Lung (tissue), 11 donors: ENCODE measurements at regions not wholly inside any gene's neighbourhood (a gene's known extent, or its start where the extent isn't known, plus 50 kb on each side); places are given as distances from the start of the nearest gene placed in this dataset.

ENCODE experiments used
- ATAC-seq: fragments of 200-7000 bp; cut with Tn5 transposase; one replicate; pipeline ENCODE4 v1.9.1; 2020; ENCODE audit warnings: moderate number of reproducible peaks; ENCODE audit not compliant: insufficient read depth, low FRiP score
- DNase-seq, 3 donors: peaks; one replicate each; pipeline ENCODE4 v3.0.0-alpha.2; 2013 to 2017
- H3K27ac ChIP-seq, 2 donors: one replicate each; pipeline ENCODE4 v1.5.1; 2013; ENCODE audit warnings: mild to moderate bottlenecking in 2 of 2, moderate library complexity in 2 of 2, control low read depth in 1 of 2, inconsistent platforms in 1 of 2, low read depth in 1 of 2, low read length in 1 of 2
- H3K27me3 ChIP-seq, 3 donors: one replicate each; pipeline ENCODE4 v1.5.1; 2013; ENCODE audit warnings: low read length in 2 of 3; ENCODE audit not compliant: control insufficient read depth in 3 of 3, insufficient read depth in 3 of 3
- H3K36me3 ChIP-seq, 4 donors: one replicate each; pipeline ENCODE4 v1.5.1; 2013; ENCODE audit warnings: low read length in 4 of 4, mild to moderate bottlenecking in 1 of 4, moderate library complexity in 1 of 4; ENCODE audit not compliant: control insufficient read depth in 4 of 4, insufficient read depth in 4 of 4
- H3K4me1 ChIP-seq, 5 donors: one replicate each; pipeline ENCODE4 v1.5.1; 2013; ENCODE audit warnings: low read length in 5 of 5, mild to moderate bottlenecking in 2 of 5, moderate library complexity in 1 of 5; ENCODE audit not compliant: control insufficient read depth in 5 of 5, insufficient read depth in 5 of 5
- H3K4me3 ChIP-seq: one replicate; pipeline ENCODE4 v1.5.1; 2013; ENCODE audit warnings: mild to moderate bottlenecking, control low read depth, moderate library complexity
- H3K9ac ChIP-seq, 2 donors: one replicate each; pipeline ENCODE4 v1.5.1; 2013; ENCODE audit warnings: low read length in 2 of 2, control low read depth in 1 of 2; ENCODE audit not compliant: insufficient read depth in 1 of 2
- H3K9me3 ChIP-seq, 4 donors: one replicate each; pipeline ENCODE4 v1.5.1; 2013; ENCODE audit warnings: low read length in 3 of 4, mild to moderate bottlenecking in 1 of 4, moderate library complexity in 1 of 4; ENCODE audit not compliant: control insufficient read depth in 4 of 4, insufficient read depth in 3 of 4
- WGBS, 2 donors: extraction: QIAGEN DNeasy Blood & Tissue Kit; methylation state at CpG; one replicate each; pipeline ENCODE4 v1.1.7; 2013; 5-methylcytosine and 5-hydroxymethylcytosine counted together
- TF ChIP-seq, protein P1 (sequence below): IDR thresholded peaks from 2 replicates; pipeline ENCODE4 v1.5.1; 2012; ENCODE audit warnings: mild to moderate bottlenecking; ENCODE audit errors: control extremely low read depth, extremely low read depth
- donor health status: control.
- donor health status: control.
- donor health status: Bipolar disorder and iron deficiency.
- donor health status: healthy.
- donor health status: DM: yes; HTN: yes; CAD: no.

DNA sequence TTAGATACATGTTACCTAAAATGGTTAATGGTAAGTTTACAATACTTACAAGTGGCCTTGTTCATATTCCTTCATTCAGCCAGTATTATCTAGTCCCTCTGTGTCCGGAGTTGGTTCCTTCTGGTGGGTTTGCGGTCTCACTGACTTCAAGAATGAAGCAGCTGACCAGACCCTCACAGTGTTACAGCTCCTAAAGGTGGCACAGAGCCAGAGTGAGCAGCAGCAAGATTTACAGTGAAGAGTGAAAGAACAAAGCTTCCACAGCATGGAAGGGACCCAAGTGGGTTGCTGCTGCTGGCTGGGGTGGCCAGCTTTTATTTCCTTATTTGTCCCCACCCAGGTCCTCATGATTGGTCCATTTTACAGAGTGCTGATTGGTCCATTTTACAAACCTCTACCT lies 916.8 kb downstream of the MCTP2 start:
- H3K4me3 ChIP-seq, result no peak overlapping the region
- DNase-seq (no peak), ATAC-seq (no peak)
- no peak overlapping the region for H3K27ac ChIP-seq
- 94 to 95% methylated on average over 2 of the region's 2 CpGs for WGBS, 2 donors
- TF ChIP-seq, protein P1, sequence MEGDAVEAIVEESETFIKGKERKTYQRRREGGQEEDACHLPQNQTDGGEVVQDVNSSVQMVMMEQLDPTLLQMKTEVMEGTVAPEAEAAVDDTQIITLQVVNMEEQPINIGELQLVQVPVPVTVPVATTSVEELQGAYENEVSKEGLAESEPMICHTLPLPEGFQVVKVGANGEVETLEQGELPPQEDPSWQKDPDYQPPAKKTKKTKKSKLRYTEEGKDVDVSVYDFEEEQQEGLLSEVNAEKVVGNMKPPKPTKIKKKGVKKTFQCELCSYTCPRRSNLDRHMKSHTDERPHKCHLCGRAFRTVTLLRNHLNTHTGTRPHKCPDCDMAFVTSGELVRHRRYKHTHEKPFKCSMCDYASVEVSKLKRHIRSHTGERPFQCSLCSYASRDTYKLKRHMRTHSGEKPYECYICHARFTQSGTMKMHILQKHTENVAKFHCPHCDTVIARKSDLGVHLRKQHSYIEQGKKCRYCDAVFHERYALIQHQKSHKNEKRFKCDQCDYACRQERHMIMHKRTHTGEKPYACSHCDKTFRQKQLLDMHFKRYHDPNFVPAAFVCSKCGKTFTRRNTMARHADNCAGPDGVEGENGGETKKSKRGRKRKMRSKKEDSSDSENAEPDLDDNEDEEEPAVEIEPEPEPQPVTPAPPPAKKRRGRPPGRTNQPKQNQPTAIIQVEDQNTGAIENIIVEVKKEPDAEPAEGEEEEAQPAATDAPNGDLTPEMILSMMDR, result no peak
- H3K36me3 ChIP-seq, result no peaks in the 10 kb centered on the region
- H3K27me3 ChIP-seq, result no peaks in the 10 kb centered on the region
- no peaks in the 10 kb centered on the region for H3K9me3 ChIP-seq
- H3K9ac ChIP-seq, result no peak overlapping the region
- H3K4me1 ChIP-seq, result no peaks in the 10 kb centered on the region

DNA sequence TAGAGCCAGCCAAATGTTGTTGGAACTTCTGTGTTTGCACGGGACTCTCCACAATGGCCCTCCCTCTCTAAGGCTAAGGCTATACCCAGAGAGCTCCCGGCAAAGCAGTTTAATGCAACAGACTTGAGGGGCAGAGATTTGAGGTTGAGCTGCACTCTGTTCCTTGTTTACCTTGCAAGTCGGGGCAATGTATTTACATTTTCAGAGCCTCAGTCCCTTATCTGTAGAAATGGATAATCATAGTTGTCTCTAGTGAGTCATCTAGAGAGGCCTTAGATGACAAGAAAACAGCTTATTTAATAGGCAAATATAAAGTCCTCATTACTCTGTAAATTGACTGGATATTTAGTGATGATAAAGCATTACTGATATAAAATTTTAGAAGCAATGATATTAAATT lies 917.7 kb downstream of the MCTP2 start:
- Histone ChIP-seq H3K36me3 (no peaks in the 10 kb centered on the region), H3K27ac (no peak overlapping the region), H3K27me3 (no peaks in the 10 kb centered on the region), H3K4me1 (no peaks in the 10 kb centered on the region), H3K9ac (no peak overlapping the region), H3K4me3 (no peak overlapping the region), H3K9me3 (no peaks in the 10 kb centered on the region)
- TF ChIP-seq, protein P1, result no peak
- ATAC-seq (no peak), DNase-seq (no peak)
- WGBS, 2 donors, result 70 to 78% methylated on average over 3 of the region's 3 CpGs

DNA sequence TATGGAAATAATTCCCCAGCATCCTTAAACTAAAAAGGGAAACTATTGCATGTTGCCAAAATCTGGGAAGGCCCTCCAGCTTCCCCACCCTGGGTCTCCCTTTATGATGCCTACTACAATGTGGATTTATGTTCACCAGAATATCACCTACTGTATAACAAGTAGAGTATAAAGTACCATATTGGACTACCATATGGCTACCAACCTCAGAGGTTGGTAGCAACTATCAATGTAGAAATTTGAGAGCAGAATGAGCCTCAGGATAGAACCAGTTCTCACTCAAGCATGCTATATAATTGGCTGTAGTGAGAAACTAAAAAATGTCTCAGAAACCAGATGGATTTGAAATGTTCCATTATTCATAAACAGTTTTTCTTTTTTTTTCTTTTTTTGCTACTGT lies 918.4 kb downstream of the MCTP2 start:
- H3K9ac ChIP-seq, result no peak overlapping the region
- TF ChIP-seq, protein P1, result no peak
- H3K4me3 ChIP-seq, result no peak overlapping the region
- DNase-seq (no peak), ATAC-seq (no peak)
- H3K4me1 ChIP-seq, result no peaks in the 10 kb centered on the region
- H3K9me3 ChIP-seq, result no peaks in the 10 kb centered on the region
- H3K27me3 ChIP-seq, result no peaks in the 10 kb centered on the region
- H3K36me3 ChIP-seq, result no peaks in the 10 kb centered on the region
- H3K27ac ChIP-seq, result no peak overlapping the region

DNA sequence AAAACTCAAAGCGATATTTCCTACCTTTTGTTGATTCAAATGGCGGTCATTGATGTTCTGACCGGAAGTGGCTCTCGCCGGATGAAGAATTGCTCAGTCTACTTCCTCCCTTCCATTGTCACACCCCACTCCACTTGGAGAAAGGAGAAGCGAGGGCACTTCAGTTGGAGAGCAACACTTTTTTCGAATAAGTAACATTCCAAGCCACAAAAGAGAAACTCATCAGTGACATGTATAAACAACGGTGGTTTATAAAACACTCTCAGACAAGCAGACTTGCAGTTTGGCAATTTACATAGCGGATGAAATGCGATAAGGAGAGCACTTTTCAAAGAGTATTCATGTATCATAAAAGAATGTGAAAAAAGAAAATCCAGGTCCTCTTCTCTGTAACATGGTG lies 919.1 kb downstream of the MCTP2 start:
- no peaks in the 10 kb centered on the region for H3K36me3 ChIP-seq
- H3K27ac ChIP-seq, result no peak overlapping the region
- WGBS, 2 donors, result 62 to 66% methylated on average over 10 of the region's 10 CpGs
- no peak for ATAC-seq
- H3K27me3 ChIP-seq, result no peaks in the 10 kb centered on the region
- no peak for DNase-seq
- H3K9me3 ChIP-seq, result peaks cover 0 to 1% (median 0%) of the 10 kb centered on the region in 4 donors
- TF ChIP-seq, protein P1, result no peak
- H3K9ac ChIP-seq, result no peak overlapping the region
- no peak overlapping the region for H3K4me3 ChIP-seq
- no peaks in the 10 kb centered on the region for H3K4me1 ChIP-seq
